SHP77 treated with DMSO at 0.1 percent for 48 hours (cell line): ENCODE measurements at regions not wholly inside any gene's neighbourhood (a gene's known extent, or its start where the extent isn't known, plus 50 kb on each side); places are given as distances from the start of the nearest gene placed in this dataset.
"Not testable (repeated sequence)": the region's sequence is repeated elsewhere in the genome, so short reads cannot be mapped to it uniquely, and the experiment has no call there.

ENCODE experiments used
- DNase-seq: peaks from one replicate; lab custom pipeline; 2025; lab: John Stamatoyannopoulos, UW

GRCh38 chr2:208686665-208687064 lies 280.1 kb downstream of the PTH2R start:
- no peak for DNase-seq

GRCh38 chr2:208687720-208688119 lies 281.1 kb downstream of the PTH2R start:
- not testable (repeated sequence) for DNase-seq

- DNase-seq: no peak
Measured at GRCh38 chr2:208698114-208698513, 291.5 kb downstream of the PTH2R start.

GRCh38 chr2:208708486-208708885 lies 301.9 kb downstream of the PTH2R start:
- DNase-seq: no peak

GRCh38 chr2:208711598-208711997 lies 305.0 kb downstream of the PTH2R start:
- no peak for DNase-seq

- no peak for DNase-seq
Measured at GRCh38 chr2:208713066-208713745, 306.6 kb downstream of the PTH2R start.

- no peak for DNase-seq
Measured at GRCh38 chr2:208718828-208719227, 312.2 kb downstream of the PTH2R start.

GRCh38 chr2:208722731-208723130 lies 316.1 kb downstream of the PTH2R start:
- no peak for DNase-seq

GRCh38 chr2:208725280-208725679 lies 318.7 kb downstream of the PTH2R start:
- DNase-seq: no peak

- no peak for DNase-seq
Measured at GRCh38 chr2:208726242-208726641, 319.6 kb downstream of the PTH2R start.

GRCh38 chr2:208751663-208752415 lies 345.2 kb downstream of the PTH2R start:
- not testable (repeated sequence) for DNase-seq

GRCh38 chr2:208757364-208757763 lies 350.8 kb downstream of the PTH2R start:
- DNase-seq: no peak

- DNase-seq: not testable (repeated sequence)
Measured at GRCh38 chr2:208773074-208773473, 366.5 kb downstream of the PTH2R start.

- no peak for DNase-seq
Measured at GRCh38 chr2:208781166-208781565, 374.6 kb downstream of the PTH2R start.

GRCh38 chr2:208782097-208782496 lies 375.5 kb downstream of the PTH2R start:
- no peak for DNase-seq

- no peak for DNase-seq
Measured at GRCh38 chr2:208783184-208783583, 376.6 kb downstream of the PTH2R start.

GRCh38 chr2:208784774-208785173 lies 378.2 kb downstream of the PTH2R start:
- DNase-seq: not testable (repeated sequence)

GRCh38 chr2:208791257-208791656 lies 384.7 kb downstream of the PTH2R start:
- DNase-seq: no peak

GRCh38 chr2:208792766-208793165 lies 386.2 kb downstream of the PTH2R start:
- no peak for DNase-seq

GRCh38 chr2:208793434-208793833 lies 386.8 kb downstream of the PTH2R start:
- DNase-seq: no peak

GRCh38 chr2:208794288-208794975 lies 387.8 kb downstream of the PTH2R start:
- no peak for DNase-seq

- no peak for DNase-seq
Measured at GRCh38 chr2:208798698-208799097, 392.1 kb downstream of the PTH2R start.

GRCh38 chr2:208799397-208799796 lies 392.8 kb downstream of the PTH2R start:
- no peak for DNase-seq
